HG02852 (cell line): ENCODE measurements at regions not wholly inside any gene's neighbourhood (a gene's known extent, or its start where the extent isn't known, plus 50 kb on each side); places are given as distances from the start of the nearest gene placed in this dataset.
A peak's percentile ranks its signal among the peaks of the same experiment; 100 is the strongest.
"Not testable (repeated sequence)": the region's sequence is repeated elsewhere in the genome, so short reads cannot be mapped to it uniquely, and the experiment has no call there.

Experiments used
- ATAC-seq: cut with Tn5 transposase; IDR thresholded peaks from one replicate; pipeline ENCODE4 v1.9.1; 2021; ENCODE audit warnings: mild to moderate bottlenecking, moderate library complexity; ENCODE audit not compliant: unreplicated experiment

DNA sequence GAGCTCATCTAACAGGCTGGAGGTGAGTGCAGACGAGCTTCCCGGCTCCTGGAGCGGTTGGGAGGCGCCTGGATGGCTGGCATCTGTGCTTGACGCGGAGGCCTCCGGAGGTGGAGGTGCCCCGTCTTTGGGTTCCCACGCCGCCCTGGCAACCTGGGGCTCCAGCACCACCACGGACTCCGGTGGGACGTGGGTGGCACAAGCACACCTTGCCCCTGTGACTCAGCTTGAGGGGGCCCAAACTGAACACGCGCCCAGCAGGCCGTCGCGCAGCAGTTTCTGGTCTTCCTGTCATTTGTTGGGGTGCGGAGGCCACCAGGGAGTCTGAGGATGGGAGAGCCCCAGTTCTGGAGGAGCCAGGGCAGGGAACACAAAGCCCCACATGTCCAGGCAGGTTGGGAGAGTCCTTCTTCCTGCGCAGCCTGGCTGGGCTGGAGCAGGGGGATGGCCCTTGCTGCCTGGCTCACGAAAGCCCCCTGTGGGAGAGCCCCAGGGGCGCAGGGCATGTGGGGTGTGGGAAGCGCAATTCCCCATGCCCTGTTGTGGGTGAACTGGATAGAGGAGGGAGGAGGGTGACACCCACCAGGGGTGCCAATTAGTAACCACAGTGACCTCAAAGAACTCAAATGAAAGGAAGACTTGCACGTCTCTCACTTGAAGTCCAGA is 1378.6 kb upstream of the DEFB115 start:
- ATAC-seq: peak; percentile 51

DNA sequence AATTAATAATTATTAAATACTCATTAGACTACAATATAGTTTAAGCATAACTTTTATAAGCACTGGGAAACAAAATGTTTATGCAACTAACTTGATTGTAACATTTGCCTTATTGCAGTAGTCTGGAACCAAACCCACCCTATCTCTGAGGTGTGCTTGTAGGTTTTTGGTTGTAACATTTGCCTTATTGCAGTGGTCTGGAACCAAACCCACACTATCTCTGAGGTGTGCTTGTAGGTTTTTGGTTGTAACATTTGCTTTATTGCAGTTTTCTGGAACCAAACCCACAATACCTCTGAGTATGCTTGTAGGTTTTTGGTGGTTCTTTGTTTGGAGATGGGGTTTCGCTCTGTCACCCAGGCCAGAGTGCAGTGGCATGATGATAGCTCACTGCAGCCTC is 1376.4 kb upstream of the DEFB115 start:
- not testable (repeated sequence) for ATAC-seq

GRCh38 chr20:29883514-29884219 is 1373.8 kb upstream of the DEFB115 start:
- ATAC-seq: not testable (repeated sequence)

DNA sequence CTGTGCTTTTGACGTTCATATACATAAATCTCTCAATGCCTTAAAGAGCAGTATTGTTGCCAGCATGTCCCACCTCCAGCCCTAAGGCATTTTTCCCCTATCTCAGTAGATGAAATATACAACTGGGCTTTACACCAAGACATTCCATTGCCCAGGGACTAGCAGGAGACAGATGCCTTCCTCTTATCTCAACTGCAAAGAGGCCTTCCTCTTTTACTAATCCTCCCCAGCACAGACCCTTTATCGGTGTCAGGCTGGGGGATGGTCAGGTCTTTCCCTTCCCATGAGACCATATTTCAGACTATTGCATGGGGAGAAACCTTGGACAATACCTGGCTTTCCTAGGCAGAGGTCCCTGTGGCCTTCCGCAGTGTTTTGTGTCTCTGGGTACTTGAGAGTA is 1373.1 kb upstream of the DEFB115 start:
- ATAC-seq: not testable (repeated sequence)

GRCh38 chr20:29885282-29886185 is 1371.9 kb upstream of the DEFB115 start:
- not testable (repeated sequence) for ATAC-seq

- not testable (repeated sequence) for ATAC-seq
Observed at GRCh38 chr20:29891555-29891954, 1365.9 kb upstream of the DEFB115 start.
